ENCODE measurements at regions not wholly inside any gene's neighbourhood (a gene's known extent, or its start where the extent isn't known, plus 50 kb on each side); places are given as distances from the start of the nearest gene placed in this dataset.

- POLR2A ChIA-PET = no interaction called here
- no peak for TF ChIP-seq EZH2phosphoT487 (IDR thresholded peaks at IDR 0.05; ENCODE audit: borderline replicate concordance, low read depth)
- no peak for TF ChIP-seq IRF3 (IDR thresholded peaks at IDR 0.05; ENCODE audit: low read depth, low read length)
- no peak for TF ChIP-seq RCOR1 (IDR thresholded peaks at IDR 0.05; ENCODE audit: low read length)
- TF ChIP-seq CTCF (IDR thresholded peaks at IDR 0.05) = no peak
- no peak for TF ChIP-seq USF1 (IDR thresholded peaks at IDR 0.05; ENCODE audit: borderline replicate concordance, low read depth)
- no peak for TF ChIP-seq REST (IDR thresholded peaks at IDR 0.05; ENCODE audit: low read depth, low read length)
- TF ChIP-seq RXRA (IDR thresholded peaks at IDR 0.05; ENCODE audit: borderline replicate concordance, low read depth) = no peak
- no peak for TF ChIP-seq MXI1 (IDR thresholded peaks at IDR 0.05; ENCODE audit: low read depth, low read length)
- no peak for TF ChIP-seq YY1 (IDR thresholded peaks at IDR 0.05; ENCODE audit: low read depth)
- TF ChIP-seq TCF12 (IDR thresholded peaks at IDR 0.05) = no peak
- TF ChIP-seq MEF2A (IDR thresholded peaks at IDR 0.05; ENCODE audit: borderline replicate concordance, low read depth) = no peak
- no peak for TF ChIP-seq SIN3A (IDR thresholded peaks at IDR 0.05; ENCODE audit: borderline replicate concordance, low read depth, low read length)
- no peaks in the 10 kb centered on the region for H3K36me3 ChIP-seq (replicated peaks in 1 of 2; ENCODE audit: control insufficient read depth in 1 of 2, insufficient read depth in 2 of 2, low read length in 1 of 2)
Observed at GRCh38 chr12:47545938-47546609, 159.8 kb downstream of the RPAP3 start.

More at GRCh38 chr12:47545938-47546609, 159.8 kb downstream of the RPAP3 start:
- no peaks in the 10 kb centered on the region for H3K9me3 ChIP-seq
- no peak for DNase-seq
- no peak overlapping the region for H3K4me2 ChIP-seq
- no peaks in the 10 kb centered on the region for H3K4me1 ChIP-seq (ENCODE audit: control insufficient read depth in 1 of 2, insufficient read depth in 2 of 2, low read depth in 1 of 2, low read length in 1 of 2)
- no peaks in the 10 kb centered on the region for H3F3A ChIP-seq (replicated peaks; ENCODE audit: insufficient read depth)
- no peak overlapping the region for H2AFZ ChIP-seq (ENCODE audit: low read depth)
- H3K9ac ChIP-seq = no peak overlapping the region
- H3K79me2 ChIP-seq (ENCODE audit: insufficient read depth) = no peaks in the 10 kb centered on the region
- 37% methylated on average over 6 of the region's 6 CpGs for WGBS (ENCODE audit: low lambda C conversion rate)
- no peaks in the 10 kb centered on the region for H4K20me1 ChIP-seq (ENCODE audit: insufficient read depth)
- no peak overlapping the region for H3K4me3 ChIP-seq (ENCODE audit: low read depth in 2 of 2, low read length in 1 of 2)
- no peak overlapping the region for H3K27ac ChIP-seq (ENCODE audit: low read depth in 2 of 2, low read length in 1 of 2)
- no peaks in the 10 kb centered on the region for H3K9me2 ChIP-seq
- CTCF ChIA-PET = interaction anchor here (1.1 to 1.6 kb wide), 3 partner anchors 9 to 141 kb away, joined by 3 to 5 read pairs (median 5); no protein-coding TSS in a partner anchor
- H3K27me3 ChIP-seq (ENCODE audit: insufficient read depth) = peaks cover 27% of the 10 kb centered on the region; the same call in 1 of the 2 replicates

All from SK-N-SH (cell line).